HCT116 (cell line): ENCODE measurements at regions not wholly inside any gene's neighbourhood (a gene's known extent, or its start where the extent isn't known, plus 50 kb on each side); places are given as distances from the start of the nearest gene placed in this dataset.

Source experiments
- ATAC-seq: fragments of 200-7000 bp; cut with Tn5 transposase; 2 replicates; pipeline ENCODE4 v1.9.1; 2020; ENCODE audit warnings: mild to moderate bottlenecking, moderate library complexity
- BruUV-seq: library from RNA; stranded (reverse); fragments of 400-500 nt; replicated peaks from 2 replicates; lab custom pipeline; 2021; lab: Mats Ljungman, UMichigan
- CTCF ChIA-PET: fragments of 300-600 bp; sonication (Branson Sonifier 250); formaldehyde crosslinking; loops from one replicate; lab custom pipeline; 2021; ENCODE audit warnings: antibody characterized with exemption; lab: Charles Lee
- POLR2A ChIA-PET: fragments of 300-600, 350-600 bp; sonication (Branson Sonifier 250); formaldehyde crosslinking; loops from one replicate; lab custom pipeline; 2021; ENCODE audit warnings: antibody characterized with exemption; lab: Charles Lee
- RAD21 ChIA-PET, 2 experiments: fragments of 300-600 bp; sonication (Branson Sonifier 250); formaldehyde crosslinking; loops; one replicate each; lab custom pipeline; 2023; ENCODE audit warnings: low total read pairs in 2 of 2; ENCODE audit not compliant: uncharacterized antibody in 2 of 2, unreplicated experiment in 2 of 2, low non-redundant PET in 1 of 2; lab: Charles Lee
- DNase-seq: peaks from one replicate; pipeline ENCODE4 v3.0.0-alpha.2; 2010; ENCODE audit warnings: low read depth, low spot score
- H2AFZ ChIP-seq: fragments of 200-600 bp; shearing (Covaris generic), sonication (generic); 2 replicates; pipeline ENCODE4 v1.6.1; 2017; ENCODE audit warnings: low read depth, mixed run types, mixed read lengths, antibody characterized with exemption, low read length; ENCODE audit not compliant: poor library complexity, severe bottlenecking
- H3K27ac ChIP-seq: 2 replicates; pipeline ENCODE4 v1.5.1; 2012; ENCODE audit warnings: low read depth, low read length
- H3K27me3 ChIP-seq: fragments of 200-600 bp; sonication (generic); 2 replicates; pipeline ENCODE4 v1.6.1; 2016; ENCODE audit warnings: mixed run types, low read length, mixed read lengths; ENCODE audit not compliant: insufficient read depth
- H3K36me3 ChIP-seq, 2 experiments: fragments of 200-500 bp in 1 of 2; fragments of 200-600 bp in 1 of 2; sonication (Bioruptor generic) in 1 of 2; sonication (generic) in 1 of 2; 2 replicates each; pipeline versions ENCODE4 v1.5.1 to v1.6.1; 2014 to 2016; ENCODE audit warnings: low read length in 2 of 2, inconsistent platforms in 1 of 2, mixed read lengths in 1 of 2, mixed run types in 1 of 2; ENCODE audit not compliant: insufficient read depth in 2 of 2, control insufficient read depth in 1 of 2
- H3K4me1 ChIP-seq, 2 experiments: fragments of 200-600 bp in 1 of 2; sonication (generic) in 1 of 2; 2 replicates each; pipeline versions ENCODE4 v1.5.1 to v1.6.1; 2012 to 2017; ENCODE audit warnings: low read length in 2 of 2, inconsistent platforms in 1 of 2, mild to moderate bottlenecking in 1 of 2, mixed read lengths in 1 of 2, mixed run types in 1 of 2, moderate library complexity in 1 of 2; ENCODE audit not compliant: insufficient read depth in 2 of 2, control insufficient read depth in 1 of 2
- H3K4me2 ChIP-seq: fragments of 200-600 bp; sonication (generic); 2 replicates; pipeline ENCODE4 v1.6.1; 2017; ENCODE audit warnings: mixed run types, low read length, mixed read lengths
- H3K4me3 ChIP-seq, 2 experiments: fragments of 200-600 bp in 1 of 2; sonication (generic) in 1 of 2; replicated peaks in 1 of 2; 2 replicates each; pipeline ENCODE4 v1.5.1; 2011 to 2016; ENCODE audit warnings: low read length in 2 of 2, control low read depth in 1 of 2, low read depth in 1 of 2, mild to moderate bottlenecking in 1 of 2, mixed read lengths in 1 of 2, mixed run types in 1 of 2
- H3K79me2 ChIP-seq: fragments of 200-600 bp; sonication (generic); 2 replicates; pipeline ENCODE4 v1.6.1; 2017; ENCODE audit warnings: mild to moderate bottlenecking, mixed run types, low read length, moderate library complexity, mixed read lengths; ENCODE audit not compliant: insufficient read depth
- H3K9ac ChIP-seq: fragments of 200-600 bp; sonication (generic); 2 replicates; pipeline ENCODE4 v1.6.1; 2016; ENCODE audit warnings: low read length, mixed read lengths
- H3K9me2 ChIP-seq: fragments of 200-600 bp; sonication (generic), shearing (Covaris generic); 2 replicates; pipeline ENCODE4 v1.6.1; 2017; ENCODE audit warnings: mixed run types, mild to moderate bottlenecking, moderate library complexity; ENCODE audit not compliant: insufficient read depth
- H3K9me3 ChIP-seq, 2 experiments: fragments of 200-500 bp in 1 of 2; fragments of 200-600 bp in 1 of 2; sonication (Bioruptor generic) in 1 of 2; sonication (generic) in 1 of 2; 2 replicates each; pipeline ENCODE4 v1.6.1; 2014 to 2017; ENCODE audit warnings: low read length in 2 of 2, mixed read lengths in 2 of 2, inconsistent platforms in 1 of 2, low read depth in 1 of 2, mild to moderate bottlenecking in 1 of 2, mixed run types in 1 of 2, moderate library complexity in 1 of 2; ENCODE audit not compliant: control insufficient read depth in 1 of 2, insufficient read depth in 1 of 2
- H4K20me1 ChIP-seq: fragments of 200-600 bp; sonication (generic), shearing (Covaris generic); 2 replicates; pipeline ENCODE4 v1.6.1; 2017; ENCODE audit warnings: mixed run types, mild to moderate bottlenecking, moderate library complexity; ENCODE audit not compliant: insufficient read depth
- SRF ChIP-seq: IDR thresholded peaks from 2 replicates; pipeline ENCODE4 v1.6.1; 2012; ENCODE audit warnings: low read depth
- intact Hi-C: fragments of 100-400 bp; cut with micrococcal nuclease; formaldehyde crosslinking; loops from 2 replicates; pipeline ENCODE4 v1.10.0; 2022
- TF ChIP-seq, protein P1 (sequence below): IDR thresholded peaks from 2 replicates; pipeline ENCODE4 v1.6.1; 2012; ENCODE audit warnings: low read depth
- TF ChIP-seq, protein P2 (sequence below): IDR thresholded peaks from 2 replicates; pipeline ENCODE4 v1.6.1; 2012

DNA sequence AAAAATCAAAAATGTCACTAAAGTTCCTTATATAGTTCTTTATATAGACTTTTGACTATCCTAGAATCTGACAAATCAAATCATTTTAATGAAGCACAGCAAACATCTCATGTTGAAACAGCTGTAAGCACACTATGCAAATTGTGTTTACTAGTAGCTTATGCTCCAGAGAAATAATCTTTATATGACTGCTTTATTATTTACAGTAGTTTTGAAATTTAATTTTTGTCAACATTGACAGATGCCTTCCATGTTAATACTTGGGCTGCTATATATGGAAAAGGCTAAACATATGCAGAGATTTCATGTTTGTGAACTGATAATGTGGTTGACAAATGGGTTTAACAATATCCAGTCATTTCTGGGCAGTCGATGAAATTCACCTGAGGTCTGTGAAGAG lies 616.8 kb downstream of the TAFA4 start (continued):
- TF ChIP-seq, protein P1, sequence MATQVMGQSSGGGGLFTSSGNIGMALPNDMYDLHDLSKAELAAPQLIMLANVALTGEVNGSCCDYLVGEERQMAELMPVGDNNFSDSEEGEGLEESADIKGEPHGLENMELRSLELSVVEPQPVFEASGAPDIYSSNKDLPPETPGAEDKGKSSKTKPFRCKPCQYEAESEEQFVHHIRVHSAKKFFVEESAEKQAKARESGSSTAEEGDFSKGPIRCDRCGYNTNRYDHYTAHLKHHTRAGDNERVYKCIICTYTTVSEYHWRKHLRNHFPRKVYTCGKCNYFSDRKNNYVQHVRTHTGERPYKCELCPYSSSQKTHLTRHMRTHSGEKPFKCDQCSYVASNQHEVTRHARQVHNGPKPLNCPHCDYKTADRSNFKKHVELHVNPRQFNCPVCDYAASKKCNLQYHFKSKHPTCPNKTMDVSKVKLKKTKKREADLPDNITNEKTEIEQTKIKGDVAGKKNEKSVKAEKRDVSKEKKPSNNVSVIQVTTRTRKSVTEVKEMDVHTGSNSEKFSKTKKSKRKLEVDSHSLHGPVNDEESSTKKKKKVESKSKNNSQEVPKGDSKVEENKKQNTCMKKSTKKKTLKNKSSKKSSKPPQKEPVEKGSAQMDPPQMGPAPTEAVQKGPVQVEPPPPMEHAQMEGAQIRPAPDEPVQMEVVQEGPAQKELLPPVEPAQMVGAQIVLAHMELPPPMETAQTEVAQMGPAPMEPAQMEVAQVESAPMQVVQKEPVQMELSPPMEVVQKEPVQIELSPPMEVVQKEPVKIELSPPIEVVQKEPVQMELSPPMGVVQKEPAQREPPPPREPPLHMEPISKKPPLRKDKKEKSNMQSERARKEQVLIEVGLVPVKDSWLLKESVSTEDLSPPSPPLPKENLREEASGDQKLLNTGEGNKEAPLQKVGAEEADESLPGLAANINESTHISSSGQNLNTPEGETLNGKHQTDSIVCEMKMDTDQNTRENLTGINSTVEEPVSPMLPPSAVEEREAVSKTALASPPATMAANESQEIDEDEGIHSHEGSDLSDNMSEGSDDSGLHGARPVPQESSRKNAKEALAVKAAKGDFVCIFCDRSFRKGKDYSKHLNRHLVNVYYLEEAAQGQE, result no peak
- TF ChIP-seq, all 23 proteins: peak for 0

DNA sequence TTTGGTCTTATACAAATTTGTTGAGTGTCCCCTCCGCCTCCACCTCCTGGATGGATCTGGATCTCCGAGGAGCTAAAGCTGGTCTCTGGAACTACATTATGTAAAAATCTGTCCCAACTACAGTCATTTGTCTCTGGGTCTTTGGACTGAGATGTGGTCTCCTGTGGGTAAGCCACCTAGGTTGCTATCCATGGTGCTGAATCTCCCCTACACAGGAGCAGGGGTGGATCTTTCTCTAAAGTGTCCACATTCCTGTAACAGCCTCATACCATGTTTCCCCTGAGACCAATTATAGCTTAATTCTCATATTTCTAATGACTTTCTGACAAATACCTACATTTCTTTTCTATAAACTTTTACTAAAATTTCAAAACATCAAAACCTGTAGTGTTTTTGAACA lies 625.8 kb downstream of the TAFA4 start:
- ATAC-seq (no peak), DNase-seq (no peak)
- Histone ChIP-seq H3K9me2 (no peaks in the 10 kb centered on the region), H4K20me1 (no peaks in the 10 kb centered on the region), H3K9me3 (peaks cover 0 to 5% of the 10 kb centered on the region in 2 experiments; a peak in 1 of 4 replicates), H3K4me3 (no peak overlapping the region), H3K79me2 (no peaks in the 10 kb centered on the region), H3K27ac (no peak overlapping the region), H3K9ac (no peak overlapping the region), H3K4me2 (no peak overlapping the region), H3K4me1 (no peaks in the 10 kb centered on the region), H3K27me3 (no peaks in the 10 kb centered on the region), H3K36me3 (no peaks in the 10 kb centered on the region), H2AFZ (no peak overlapping the region)
- ChIA-PET CTCF (no interaction called here), RAD21 (no interaction called here), POLR2A (no interaction called here)
- TF ChIP-seq SRF, result no peak
- TF ChIP-seq, protein P2, sequence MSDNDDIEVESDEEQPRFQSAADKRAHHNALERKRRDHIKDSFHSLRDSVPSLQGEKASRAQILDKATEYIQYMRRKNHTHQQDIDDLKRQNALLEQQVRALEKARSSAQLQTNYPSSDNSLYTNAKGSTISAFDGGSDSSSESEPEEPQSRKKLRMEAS, result no peak
- TF ChIP-seq, protein P1, result peak; percentile 53
- intact Hi-C loops, result no loop called here
- BruUV-seq, result no TSS peak
